HG02610 (cell line): ENCODE measurements at regions not wholly inside any gene's neighbourhood (a gene's known extent, or its start where the extent isn't known, plus 50 kb on each side); places are given as distances from the start of the nearest gene placed in this dataset.
"Not testable (repeated sequence)": the region's sequence is repeated elsewhere in the genome, so short reads cannot be mapped to it uniquely, and the experiment has no call there.

Source experiments
- ATAC-seq: cut with Tn5 transposase; IDR thresholded peaks from one replicate; pipeline ENCODE4 v1.9.1; 2021; ENCODE audit warnings: mild to moderate bottlenecking, moderate library complexity; ENCODE audit not compliant: unreplicated experiment

GRCh38 chr13:85610024-85610423 lies 189.2 kb downstream of the SLITRK6 start:
- no peak for ATAC-seq

GRCh38 chr13:85608255-85608829 lies 190.9 kb downstream of the SLITRK6 start:
- ATAC-seq, result no peak

- ATAC-seq, result no peak
Observed at GRCh38 chr13:85603735-85604134, 195.5 kb downstream of the SLITRK6 start.

GRCh38 chr13:85601526-85601925 lies 197.7 kb downstream of the SLITRK6 start:
- ATAC-seq, result no peak

GRCh38 chr13:85597790-85598500 lies 201.3 kb downstream of the SLITRK6 start:
- no peak for ATAC-seq

- ATAC-seq, result no peak
Observed at GRCh38 chr13:85592211-85592610, 207.0 kb downstream of the SLITRK6 start.

- no peak for ATAC-seq
Observed at GRCh38 chr13:85590231-85590931, 208.8 kb downstream of the SLITRK6 start.

- no peak for ATAC-seq
Observed at GRCh38 chr13:85589021-85589420, 210.2 kb downstream of the SLITRK6 start.

- ATAC-seq, result no peak
Observed at GRCh38 chr13:85588359-85588758, 210.9 kb downstream of the SLITRK6 start.

- no peak for ATAC-seq
Observed at GRCh38 chr13:85586856-85587255, 212.4 kb downstream of the SLITRK6 start.

- no peak for ATAC-seq
Observed at GRCh38 chr13:85586422-85586831, 212.8 kb downstream of the SLITRK6 start.

GRCh38 chr13:85582890-85583289 lies 216.3 kb downstream of the SLITRK6 start:
- no peak for ATAC-seq

- no peak for ATAC-seq
Observed at GRCh38 chr13:85575110-85575509, 224.1 kb downstream of the SLITRK6 start.

- no peak for ATAC-seq
Observed at GRCh38 chr13:85567909-85568308, 231.3 kb downstream of the SLITRK6 start.

- ATAC-seq, result no peak
Observed at GRCh38 chr13:85565652-85566051, 233.6 kb downstream of the SLITRK6 start.

GRCh38 chr13:85564598-85564997 lies 234.6 kb downstream of the SLITRK6 start:
- ATAC-seq, result no peak

GRCh38 chr13:85562282-85562681 lies 236.9 kb downstream of the SLITRK6 start:
- no peak for ATAC-seq

GRCh38 chr13:85557691-85558467 lies 241.3 kb downstream of the SLITRK6 start:
- no peak for ATAC-seq

GRCh38 chr13:85551012-85551411 lies 248.2 kb downstream of the SLITRK6 start:
- no peak for ATAC-seq

GRCh38 chr13:85549819-85550218 lies 249.4 kb downstream of the SLITRK6 start:
- no peak for ATAC-seq

- not testable (repeated sequence) for ATAC-seq
Observed at GRCh38 chr13:85548845-85549244, 250.4 kb downstream of the SLITRK6 start.
